ENCODE measurements at regions not wholly inside any gene's neighbourhood (a gene's known extent, or its start where the extent isn't known, plus 50 kb on each side); places are given as distances from the start of the nearest gene placed in this dataset.

DNA sequence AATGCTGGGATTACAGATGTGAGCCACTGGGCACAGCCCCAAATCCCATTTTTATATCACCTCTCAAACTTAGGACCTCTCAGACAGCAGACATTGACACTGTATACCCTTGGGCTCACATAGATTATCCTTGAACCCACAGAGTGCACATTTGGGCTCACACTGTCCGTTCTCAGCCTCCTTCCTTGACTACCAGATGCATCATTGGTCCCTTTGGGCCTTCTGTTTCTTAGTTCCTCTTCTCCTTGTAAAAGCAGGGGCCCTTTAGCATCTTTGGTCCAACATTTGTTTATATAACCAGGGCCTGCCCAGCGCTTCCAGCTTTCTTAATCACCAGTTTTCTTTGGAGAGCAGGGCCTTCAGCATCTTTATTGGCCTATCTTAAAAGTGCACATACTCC is 126.2 kb downstream of the SEC61B start:
- no peak overlapping the region for H3K4me3 ChIP-seq (ENCODE audit: low read depth in 1 of 2, low read length in 2 of 2)
- H3K9me3 ChIP-seq (ENCODE audit: control insufficient read depth in 1 of 2, low read length in 2 of 2): no peaks in the 10 kb centered on the region
- H3K4me1 ChIP-seq (ENCODE audit: control insufficient read depth in 1 of 2, insufficient read depth in 2 of 2, low read length in 2 of 2): no peaks in the 10 kb centered on the region
- H3K9ac ChIP-seq (ENCODE audit: low read depth in 1 of 2, low read length in 2 of 2): no peak overlapping the region
- H3K27me3 ChIP-seq (ENCODE audit: control insufficient read depth in 1 of 2, insufficient read depth in 2 of 2, low read length in 2 of 2): no peaks in the 10 kb centered on the region
- no peak overlapping the region for H3K27ac ChIP-seq (ENCODE audit: low read depth, low read length)
- no peaks in the 10 kb centered on the region for H3K36me3 ChIP-seq (ENCODE audit: control insufficient read depth in 1 of 2, insufficient read depth in 2 of 2, low read length in 2 of 2)

DNA sequence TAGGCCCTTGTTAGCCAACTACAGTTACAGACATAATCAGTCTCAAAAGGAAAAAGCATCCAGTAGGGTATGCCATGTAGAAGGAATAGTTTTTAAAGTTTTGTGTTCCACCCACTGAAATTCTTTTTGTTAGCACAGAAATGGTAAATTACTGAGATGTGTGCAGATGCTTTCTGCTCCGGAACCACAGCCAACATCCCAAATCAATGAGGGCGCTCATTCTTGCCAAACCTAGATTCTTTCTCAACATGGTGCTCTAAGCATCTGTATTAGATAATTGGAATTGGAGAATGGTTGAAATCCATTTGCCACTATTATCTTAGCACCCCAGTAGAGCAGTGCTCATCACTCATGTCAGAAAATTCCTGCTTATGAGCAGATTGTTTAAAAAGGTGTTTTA is 127.8 kb downstream of the SEC61B start:
- H3K9me3 ChIP-seq (ENCODE audit: control insufficient read depth in 1 of 2, low read length in 2 of 2): no peaks in the 10 kb centered on the region
- no peaks in the 10 kb centered on the region for H3K36me3 ChIP-seq (ENCODE audit: control insufficient read depth in 1 of 2, insufficient read depth in 2 of 2, low read length in 2 of 2)
- H3K27ac ChIP-seq (ENCODE audit: low read depth, low read length): no peak overlapping the region
- no peaks in the 10 kb centered on the region for H3K4me1 ChIP-seq (ENCODE audit: control insufficient read depth in 1 of 2, insufficient read depth in 2 of 2, low read length in 2 of 2)
- H3K27me3 ChIP-seq (ENCODE audit: control insufficient read depth in 1 of 2, insufficient read depth in 2 of 2, low read length in 2 of 2): no peaks in the 10 kb centered on the region
- no peak overlapping the region for H3K9ac ChIP-seq (ENCODE audit: low read depth in 1 of 2, low read length in 2 of 2)
- no peak overlapping the region for H3K4me3 ChIP-seq (ENCODE audit: low read depth in 1 of 2, low read length in 2 of 2)

DNA sequence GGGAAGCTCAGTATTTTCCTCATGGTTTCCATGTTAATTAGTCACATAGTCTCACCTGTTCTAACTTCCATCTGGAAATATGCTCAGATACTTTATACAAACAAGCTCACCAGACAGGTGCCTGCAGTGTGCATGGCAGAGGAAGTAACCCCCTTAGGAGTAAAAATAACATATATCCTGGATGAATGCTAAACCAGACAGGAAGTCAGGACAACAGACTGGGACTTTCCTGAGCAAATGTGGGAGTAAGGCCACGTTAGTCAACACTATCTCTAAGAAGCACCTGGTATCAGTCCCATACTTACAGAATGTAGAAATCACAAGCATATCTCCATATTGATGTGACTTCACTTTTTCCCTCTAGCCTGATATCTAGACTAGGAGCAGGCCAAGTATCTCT is 128.4 kb downstream of the SEC61B start:
- no peak overlapping the region for H3K27ac ChIP-seq (ENCODE audit: low read depth, low read length)
- H3K4me1 ChIP-seq (ENCODE audit: control insufficient read depth in 1 of 2, insufficient read depth in 2 of 2, low read length in 2 of 2): no peaks in the 10 kb centered on the region
- no peak overlapping the region for H3K4me3 ChIP-seq (ENCODE audit: low read depth in 1 of 2, low read length in 2 of 2)
- no peaks in the 10 kb centered on the region for H3K9me3 ChIP-seq (ENCODE audit: control insufficient read depth in 1 of 2, low read length in 2 of 2)
- no peak overlapping the region for H3K9ac ChIP-seq (ENCODE audit: low read depth in 1 of 2, low read length in 2 of 2)
- H3K36me3 ChIP-seq (ENCODE audit: control insufficient read depth in 1 of 2, insufficient read depth in 2 of 2, low read length in 2 of 2): no peaks in the 10 kb centered on the region
- H3K27me3 ChIP-seq (ENCODE audit: control insufficient read depth in 1 of 2, insufficient read depth in 2 of 2, low read length in 2 of 2): no peaks in the 10 kb centered on the region

- Histone ChIP-seq H3K4me1 (ENCODE audit: control insufficient read depth in 1 of 2, insufficient read depth in 2 of 2, low read length in 2 of 2) (no peaks in the 10 kb centered on the region), H3K9ac (ENCODE audit: low read depth in 1 of 2, low read length in 2 of 2) (no peak overlapping the region), H3K27ac (ENCODE audit: low read depth, low read length) (no peak overlapping the region), H3K27me3 (ENCODE audit: control insufficient read depth in 1 of 2, insufficient read depth in 2 of 2, low read length in 2 of 2) (peaks cover 0 to 3% of the 10 kb centered on the region in 2 donors), H3K36me3 (ENCODE audit: control insufficient read depth in 1 of 2, insufficient read depth in 2 of 2, low read length in 2 of 2) (no peaks in the 10 kb centered on the region), H3K9me3 (ENCODE audit: control insufficient read depth in 1 of 2, low read length in 2 of 2) (no peaks in the 10 kb centered on the region), H3K4me3 (ENCODE audit: low read depth in 1 of 2, low read length in 2 of 2) (no peak overlapping the region)
Measured at GRCh38 chr9:99351647-99352046, 129.6 kb downstream of the SEC61B start.

- Histone ChIP-seq H3K9me3 (ENCODE audit: control insufficient read depth in 1 of 2, low read length in 2 of 2) (no peaks in the 10 kb centered on the region), H3K36me3 (ENCODE audit: control insufficient read depth in 1 of 2, insufficient read depth in 2 of 2, low read length in 2 of 2) (no peaks in the 10 kb centered on the region), H3K4me1 (ENCODE audit: control insufficient read depth in 1 of 2, insufficient read depth in 2 of 2, low read length in 2 of 2) (no peaks in the 10 kb centered on the region), H3K27ac (ENCODE audit: low read depth, low read length) (no peak overlapping the region), H3K9ac (ENCODE audit: low read depth in 1 of 2, low read length in 2 of 2) (no peak overlapping the region), H3K4me3 (ENCODE audit: low read depth in 1 of 2, low read length in 2 of 2) (no peak overlapping the region), H3K27me3 (ENCODE audit: control insufficient read depth in 1 of 2, insufficient read depth in 2 of 2, low read length in 2 of 2) (peaks cover 0 to 3% of the 10 kb centered on the region in 2 donors)
Measured at GRCh38 chr9:99352826-99353225, 130.7 kb downstream of the SEC61B start.

- Histone ChIP-seq H3K4me1 (ENCODE audit: control insufficient read depth in 1 of 2, insufficient read depth in 2 of 2, low read length in 2 of 2) (no peaks in the 10 kb centered on the region), H3K27me3 (ENCODE audit: control insufficient read depth in 1 of 2, insufficient read depth in 2 of 2, low read length in 2 of 2) (peaks cover 0 to 3% of the 10 kb centered on the region in 2 donors), H3K27ac (ENCODE audit: low read depth, low read length) (no peak overlapping the region), H3K9ac (ENCODE audit: low read depth in 1 of 2, low read length in 2 of 2) (no peak overlapping the region), H3K36me3 (ENCODE audit: control insufficient read depth in 1 of 2, insufficient read depth in 2 of 2, low read length in 2 of 2) (no peaks in the 10 kb centered on the region), H3K9me3 (ENCODE audit: control insufficient read depth in 1 of 2, low read length in 2 of 2) (no peaks in the 10 kb centered on the region), H3K4me3 (ENCODE audit: low read depth in 1 of 2, low read length in 2 of 2) (no peak overlapping the region)
Measured at GRCh38 chr9:99353408-99353807, 131.3 kb downstream of the SEC61B start.

- Histone ChIP-seq H3K36me3 (ENCODE audit: control insufficient read depth in 1 of 2, insufficient read depth in 2 of 2, low read length in 2 of 2) (no peaks in the 10 kb centered on the region), H3K9me3 (ENCODE audit: control insufficient read depth in 1 of 2, low read length in 2 of 2) (no peaks in the 10 kb centered on the region), H3K4me3 (ENCODE audit: low read depth in 1 of 2, low read length in 2 of 2) (no peak overlapping the region), H3K27ac (ENCODE audit: low read depth, low read length) (no peak overlapping the region), H3K27me3 (ENCODE audit: control insufficient read depth in 1 of 2, insufficient read depth in 2 of 2, low read length in 2 of 2) (peaks cover 0 to 9% of the 10 kb centered on the region in 2 donors), H3K9ac (ENCODE audit: low read depth in 1 of 2, low read length in 2 of 2) (no peak overlapping the region), H3K4me1 (ENCODE audit: control insufficient read depth in 1 of 2, insufficient read depth in 2 of 2, low read length in 2 of 2) (no peaks in the 10 kb centered on the region)
Measured at GRCh38 chr9:99354104-99354503, 132.0 kb downstream of the SEC61B start.

GRCh38 chr9:99356512-99356971 is 134.5 kb downstream of the SEC61B start:
- peaks cover 0 to 9% of the 10 kb centered on the region in 2 donors for H3K27me3 ChIP-seq (ENCODE audit: control insufficient read depth in 1 of 2, insufficient read depth in 2 of 2, low read length in 2 of 2)
- no peaks in the 10 kb centered on the region for H3K9me3 ChIP-seq (ENCODE audit: control insufficient read depth in 1 of 2, low read length in 2 of 2)
- H3K4me1 ChIP-seq (ENCODE audit: control insufficient read depth in 1 of 2, insufficient read depth in 2 of 2, low read length in 2 of 2): no peaks in the 10 kb centered on the region
- H3K27ac ChIP-seq (ENCODE audit: low read depth, low read length): no peak overlapping the region
- H3K36me3 ChIP-seq (ENCODE audit: control insufficient read depth in 1 of 2, insufficient read depth in 2 of 2, low read length in 2 of 2): no peaks in the 10 kb centered on the region
- no peak overlapping the region for H3K4me3 ChIP-seq (ENCODE audit: low read depth in 1 of 2, low read length in 2 of 2)
- H3K9ac ChIP-seq (ENCODE audit: low read depth in 1 of 2, low read length in 2 of 2): no peak overlapping the region

DNA sequence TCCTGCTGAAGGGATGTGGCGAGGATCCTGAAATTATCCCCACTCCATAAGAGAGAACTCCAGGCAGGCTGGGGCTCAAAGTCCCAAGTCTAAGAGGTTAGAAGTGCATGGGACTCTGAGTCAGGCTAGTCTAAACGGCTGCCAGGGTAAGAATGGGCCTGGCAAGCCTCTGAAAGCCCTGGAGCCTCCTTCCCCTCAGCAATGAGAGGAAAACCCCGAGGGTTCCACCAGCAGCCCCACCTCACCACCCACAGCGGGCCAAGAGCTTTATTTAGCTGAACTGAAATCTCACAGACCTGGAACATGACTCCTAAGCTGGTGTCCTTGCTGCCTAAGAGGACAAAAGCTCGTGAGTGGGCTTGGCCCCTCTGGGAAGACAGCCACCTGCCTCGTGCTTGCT is 135.5 kb downstream of the SEC61B start:
- Histone ChIP-seq H3K27me3 (ENCODE audit: control insufficient read depth in 1 of 2, insufficient read depth in 2 of 2, low read length in 2 of 2) (peaks cover 0 to 12% of the 10 kb centered on the region in 2 donors), H3K9me3 (ENCODE audit: control insufficient read depth in 1 of 2, low read length in 2 of 2) (no peaks in the 10 kb centered on the region), H3K36me3 (ENCODE audit: control insufficient read depth in 1 of 2, insufficient read depth in 2 of 2, low read length in 2 of 2) (no peaks in the 10 kb centered on the region), H3K9ac (ENCODE audit: low read depth in 1 of 2, low read length in 2 of 2) (no peak overlapping the region), H3K4me3 (ENCODE audit: low read depth in 1 of 2, low read length in 2 of 2) (no peak overlapping the region), H3K4me1 (ENCODE audit: control insufficient read depth in 1 of 2, insufficient read depth in 2 of 2, low read length in 2 of 2) (no peaks in the 10 kb centered on the region), H3K27ac (ENCODE audit: low read depth, low read length) (no peak overlapping the region)

DNA sequence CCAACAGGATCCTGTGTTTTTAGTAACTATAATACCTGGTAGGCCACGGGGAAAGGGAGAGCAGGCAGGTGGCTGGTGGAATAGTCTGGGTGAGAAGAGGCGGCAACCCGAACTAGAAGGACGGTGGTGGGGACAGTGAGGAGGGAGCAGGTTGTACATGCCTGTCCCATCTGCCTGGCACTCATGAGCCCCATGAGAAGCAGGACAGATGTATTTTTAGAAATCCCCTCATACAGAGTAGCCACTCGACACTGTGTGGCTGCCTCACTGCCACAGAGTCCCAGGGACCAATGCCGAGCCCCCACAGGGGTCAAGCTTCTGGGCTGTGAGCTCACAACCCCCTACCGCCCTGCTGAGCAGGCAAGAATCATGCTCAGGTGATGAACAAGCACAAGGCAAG is 136.6 kb downstream of the SEC61B start:
- H3K27me3 ChIP-seq (ENCODE audit: control insufficient read depth in 1 of 2, insufficient read depth in 2 of 2, low read length in 2 of 2): peaks cover 0 to 12% of the 10 kb centered on the region in 2 donors
- no peaks in the 10 kb centered on the region for H3K4me1 ChIP-seq (ENCODE audit: control insufficient read depth in 1 of 2, insufficient read depth in 2 of 2, low read length in 2 of 2)
- H3K4me3 ChIP-seq (ENCODE audit: low read depth in 1 of 2, low read length in 2 of 2): no peak overlapping the region
- no peaks in the 10 kb centered on the region for H3K9me3 ChIP-seq (ENCODE audit: control insufficient read depth in 1 of 2, low read length in 2 of 2)
- no peaks in the 10 kb centered on the region for H3K36me3 ChIP-seq (ENCODE audit: control insufficient read depth in 1 of 2, insufficient read depth in 2 of 2, low read length in 2 of 2)
- H3K27ac ChIP-seq (ENCODE audit: low read depth, low read length): no peak overlapping the region
- H3K9ac ChIP-seq (ENCODE audit: low read depth in 1 of 2, low read length in 2 of 2): no peak overlapping the region

GRCh38 chr9:99359336-99359735 is 137.3 kb downstream of the SEC61B start:
- H3K9ac ChIP-seq (ENCODE audit: low read depth in 1 of 2, low read length in 2 of 2): no peak overlapping the region
- H3K27ac ChIP-seq (ENCODE audit: low read depth, low read length): no peak overlapping the region
- H3K4me3 ChIP-seq (ENCODE audit: low read depth in 1 of 2, low read length in 2 of 2): no peak overlapping the region
- H3K9me3 ChIP-seq (ENCODE audit: control insufficient read depth in 1 of 2, low read length in 2 of 2): no peaks in the 10 kb centered on the region
- H3K36me3 ChIP-seq (ENCODE audit: control insufficient read depth in 1 of 2, insufficient read depth in 2 of 2, low read length in 2 of 2): no peaks in the 10 kb centered on the region
- H3K27me3 ChIP-seq (ENCODE audit: control insufficient read depth in 1 of 2, insufficient read depth in 2 of 2, low read length in 2 of 2): peaks cover 0 to 12% of the 10 kb centered on the region in 2 donors
- H3K4me1 ChIP-seq (ENCODE audit: control insufficient read depth in 1 of 2, insufficient read depth in 2 of 2, low read length in 2 of 2): no peaks in the 10 kb centered on the region

All from duodenal mucosa (tissue), 2 donors.